NCI-H345 (cell line): ENCODE measurements at regions not wholly inside any gene's neighbourhood (a gene's known extent, or its start where the extent isn't known, plus 50 kb on each side); places are given as distances from the start of the nearest gene placed in this dataset.

Source experiments
- DNase-seq: peaks from one replicate; lab custom pipeline; 2025; lab: John Stamatoyannopoulos, UW

- no peak for DNase-seq
Measured at GRCh38 chr22:25366876-25367466, 147.5 kb downstream of the CRYBB2 start.

- no peak for DNase-seq
Measured at GRCh38 chr22:25367756-25368155, 148.3 kb downstream of the CRYBB2 start.

GRCh38 chr22:25368271-25368670 lies 148.8 kb downstream of the CRYBB2 start:
- DNase-seq = no peak

GRCh38 chr22:25369041-25369440 lies 149.6 kb downstream of the CRYBB2 start:
- no peak for DNase-seq

GRCh38 chr22:25370322-25370721 lies 150.9 kb downstream of the CRYBB2 start:
- no peak for DNase-seq

- no peak for DNase-seq
Measured at GRCh38 chr22:25372000-25372595, 152.7 kb downstream of the CRYBB2 start.

- DNase-seq = no peak
Measured at GRCh38 chr22:25373961-25374360, 154.5 kb downstream of the CRYBB2 start.

- no peak for DNase-seq
Measured at GRCh38 chr22:25374869-25375268, 155.4 kb downstream of the CRYBB2 start.

GRCh38 chr22:25375683-25376082 lies 156.2 kb downstream of the CRYBB2 start:
- DNase-seq = no peak

GRCh38 chr22:25377699-25378098 lies 158.3 kb downstream of the CRYBB2 start:
- DNase-seq = no peak

- DNase-seq = no peak
Measured at GRCh38 chr22:25380122-25380747, 160.8 kb downstream of the CRYBB2 start.

GRCh38 chr22:25382762-25383161 lies 163.3 kb downstream of the CRYBB2 start:
- no peak for DNase-seq

GRCh38 chr22:25383278-25383820 lies 163.9 kb downstream of the CRYBB2 start:
- no peak for DNase-seq

GRCh38 chr22:25383892-25384291 lies 164.5 kb downstream of the CRYBB2 start:
- DNase-seq = no peak

GRCh38 chr22:25386538-25386884 lies 167.1 kb downstream of the CRYBB2 start:
- DNase-seq = no peak

- no peak for DNase-seq
Measured at GRCh38 chr22:25388415-25388814, 169.0 kb downstream of the CRYBB2 start.

- no peak for DNase-seq
Measured at GRCh38 chr22:25388866-25389540, 169.6 kb downstream of the CRYBB2 start.

GRCh38 chr22:25389541-25389919 lies 170.1 kb downstream of the CRYBB2 start:
- DNase-seq = no peak

- DNase-seq = no peak
Measured at GRCh38 chr22:25390297-25391240, 171.1 kb downstream of the CRYBB2 start.

GRCh38 chr22:25392584-25392983 lies 171.9 kb upstream of the GRK3 start:
- DNase-seq = no peak

- no peak for DNase-seq
Measured at GRCh38 chr22:25393121-25393805, 171.2 kb upstream of the GRK3 start.
